CD4-positive, alpha-beta T cell treated with Interleukin-12 subunit alpha and Interleukin-12 subunit beta, for 1 hour (primary cell): ENCODE measurements at regions not wholly inside any gene's neighbourhood (a gene's known extent, or its start where the extent isn't known, plus 50 kb on each side); places are given as distances from the start of the nearest gene placed in this dataset.

ENCODE experiments used
- DNase-seq: peaks from one replicate; pipeline ENCODE4 v3.0.0-alpha.2; 2020

DNA sequence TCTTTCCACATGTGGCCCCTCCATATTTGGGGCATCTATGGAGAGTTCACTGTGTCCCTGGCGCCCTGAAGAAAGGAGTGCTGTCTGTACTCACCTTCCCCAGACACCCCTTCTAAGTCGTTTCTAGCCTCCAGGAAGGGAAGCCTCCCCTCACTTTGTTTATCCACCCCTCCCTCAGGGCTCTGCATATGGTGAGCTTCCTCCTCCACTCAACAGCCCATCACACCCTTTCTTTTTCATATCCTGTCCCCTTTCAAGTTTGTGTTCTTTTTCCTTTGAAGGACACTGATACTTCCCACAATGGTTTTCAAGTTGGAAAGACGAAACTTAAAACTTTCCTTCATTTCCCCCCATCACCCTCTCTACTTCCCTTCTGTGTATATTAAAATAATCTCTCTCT, 291.4 kb upstream of the POU3F3 start:
- no peak for DNase-seq

DNA sequence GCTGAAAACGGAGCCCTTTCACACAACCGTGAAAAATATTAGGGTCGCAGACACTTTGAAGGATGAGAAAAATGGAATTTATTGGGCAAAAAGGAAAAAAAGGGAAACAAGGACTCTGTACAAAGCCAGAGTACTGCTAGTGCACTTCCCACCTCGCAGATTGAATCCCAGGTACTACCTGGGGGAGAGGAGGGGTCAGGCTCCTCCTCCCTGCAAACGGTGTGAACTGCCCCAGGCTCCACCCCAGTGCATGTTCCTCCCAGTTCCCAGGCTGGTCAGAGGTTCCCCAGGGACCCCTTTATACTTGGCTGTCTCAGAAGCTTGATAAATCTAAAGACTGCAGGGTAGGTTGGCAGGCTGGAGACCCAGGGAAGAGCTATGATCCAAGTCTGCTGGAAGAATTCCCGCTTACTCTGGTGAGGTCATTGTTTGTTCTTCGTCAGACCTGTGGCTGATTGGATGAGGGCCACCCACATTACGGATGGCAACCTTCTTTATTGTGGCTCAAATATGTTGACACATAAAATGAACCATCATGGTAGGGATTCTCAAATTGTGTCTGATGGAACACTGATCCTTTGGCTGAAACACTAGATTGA, 290.4 kb upstream of the POU3F3 start:
- DNase-seq = no peak

- DNase-seq = no peak
Observed at GRCh38 chr2:104568247-104568646, 285.7 kb upstream of the POU3F3 start.

- no peak for DNase-seq
Observed at GRCh38 chr2:104570259-104570658, 283.7 kb upstream of the POU3F3 start.

DNA sequence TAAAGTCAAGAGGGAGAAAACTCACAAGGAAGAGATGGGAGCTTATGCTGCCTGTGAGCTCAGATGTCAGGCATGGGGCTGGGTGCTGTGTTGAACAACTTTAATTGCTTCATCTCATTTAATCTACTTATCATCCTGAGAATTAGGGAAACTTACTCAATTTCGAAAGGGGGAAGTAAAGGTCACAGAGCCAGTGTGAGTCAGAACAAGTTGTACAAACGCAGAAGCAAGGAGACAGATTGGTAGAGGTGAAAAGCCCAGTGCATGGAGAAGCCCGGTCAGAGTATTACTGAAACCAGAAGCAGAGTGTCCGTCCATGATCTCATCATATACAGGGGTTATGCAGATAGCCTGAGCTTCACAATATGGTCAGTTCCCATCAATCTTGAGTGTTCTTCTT, 281.1 kb upstream of the POU3F3 start:
- peak; percentile 5 for DNase-seq

DNA sequence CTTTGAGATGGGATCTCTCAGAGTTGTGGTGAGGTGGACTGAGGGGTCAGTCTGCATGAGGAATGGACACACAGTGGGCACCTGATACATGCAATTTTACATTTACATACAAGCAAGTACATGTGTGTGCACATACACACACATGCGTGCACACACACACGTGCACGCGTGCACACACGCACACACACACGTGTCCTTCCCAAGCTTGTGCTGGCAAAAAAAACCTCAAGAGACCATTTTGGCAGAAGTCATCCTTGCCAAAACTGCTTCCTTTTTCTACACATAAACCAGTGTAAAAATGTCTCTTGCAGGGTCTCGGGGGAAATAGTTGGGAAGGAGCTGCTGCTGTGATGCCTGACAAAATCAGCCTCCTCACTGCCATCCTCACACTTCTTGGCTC, 279.5 kb upstream of the POU3F3 start:
- no peak for DNase-seq

- DNase-seq = no peak
Observed at GRCh38 chr2:104577143-104577542, 276.8 kb upstream of the POU3F3 start.

GRCh38 chr2:104582471-104582870, 271.4 kb upstream of the POU3F3 start:
- no peak for DNase-seq

DNA sequence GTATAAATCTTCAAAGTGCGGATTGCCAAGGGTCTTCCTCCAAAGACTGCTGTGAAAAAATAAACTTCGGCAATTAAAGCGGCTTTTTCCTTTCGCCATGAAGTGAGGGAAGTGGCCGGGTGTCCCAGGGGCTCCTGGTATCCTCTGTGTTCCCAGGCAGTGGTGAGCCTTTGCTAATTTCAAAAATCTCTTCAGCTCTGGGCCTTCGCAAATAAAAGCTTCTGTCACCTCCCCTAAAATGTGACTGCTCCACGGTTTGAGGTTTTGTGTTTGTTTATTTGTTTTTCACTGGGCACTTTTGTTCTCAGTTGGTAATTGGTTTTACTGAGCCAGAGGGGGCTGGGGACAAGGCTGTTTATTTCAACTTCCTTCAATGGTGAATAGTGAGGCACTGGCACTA, 270.1 kb upstream of the POU3F3 start:
- DNase-seq = no peak

DNA sequence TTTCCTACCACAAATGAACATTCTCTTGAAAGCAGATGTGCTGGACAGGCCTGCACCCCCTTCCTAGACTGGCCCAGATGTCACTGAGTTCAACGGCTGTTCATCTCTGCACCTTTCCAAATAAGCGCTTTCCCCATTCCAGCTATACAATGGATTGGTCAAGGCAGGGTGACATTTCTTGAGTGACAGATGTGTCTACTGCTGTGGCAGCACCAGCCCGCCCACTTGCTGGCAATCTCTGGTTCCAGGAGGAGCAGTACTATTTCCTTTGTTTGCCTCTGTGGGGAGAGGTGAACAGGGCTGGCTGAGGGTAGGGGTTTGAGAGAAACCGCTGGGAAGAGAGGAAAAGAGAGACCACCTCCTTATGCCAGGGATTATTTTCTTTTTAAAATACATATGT, 269.5 kb upstream of the POU3F3 start:
- no peak for DNase-seq

DNA sequence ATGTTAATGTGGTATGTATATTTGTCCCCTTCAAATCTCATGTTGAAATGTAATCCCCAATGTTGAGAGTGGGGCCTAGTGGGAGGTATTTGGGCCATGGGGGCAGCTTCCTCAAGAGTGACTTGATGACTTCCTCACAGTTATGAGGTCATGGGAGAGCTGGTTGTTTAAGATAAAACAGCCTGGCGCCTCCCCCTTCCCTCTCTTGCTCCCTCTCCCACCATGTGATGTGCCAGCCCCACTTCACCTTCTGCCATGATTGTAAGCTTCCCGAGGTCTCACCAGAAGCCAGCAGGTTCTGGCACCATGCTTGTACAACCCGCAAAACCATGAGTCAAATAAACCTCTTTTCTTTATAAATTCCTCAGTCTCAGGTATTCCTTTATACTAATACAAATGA, 258.3 kb upstream of the POU3F3 start:
- no peak for DNase-seq

DNA sequence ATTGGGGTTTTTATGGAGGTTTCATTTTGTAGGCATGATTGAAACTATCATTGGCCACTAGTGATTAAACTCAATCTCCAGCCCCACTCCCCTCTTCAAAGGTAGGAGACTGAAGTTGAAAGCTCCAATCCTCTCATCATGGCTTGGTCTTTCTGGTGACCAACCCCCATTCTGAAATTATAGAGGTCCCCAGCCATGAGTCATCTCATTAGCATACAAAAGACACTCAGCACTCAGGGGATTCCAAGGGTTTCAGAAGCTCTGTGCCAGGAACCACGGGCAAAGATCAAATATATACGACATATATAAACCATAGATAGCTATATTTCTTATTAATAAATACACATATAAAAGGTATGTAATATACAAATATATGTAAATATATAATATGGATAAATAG, 256.0 kb upstream of the POU3F3 start:
- DNase-seq = no peak

DNA sequence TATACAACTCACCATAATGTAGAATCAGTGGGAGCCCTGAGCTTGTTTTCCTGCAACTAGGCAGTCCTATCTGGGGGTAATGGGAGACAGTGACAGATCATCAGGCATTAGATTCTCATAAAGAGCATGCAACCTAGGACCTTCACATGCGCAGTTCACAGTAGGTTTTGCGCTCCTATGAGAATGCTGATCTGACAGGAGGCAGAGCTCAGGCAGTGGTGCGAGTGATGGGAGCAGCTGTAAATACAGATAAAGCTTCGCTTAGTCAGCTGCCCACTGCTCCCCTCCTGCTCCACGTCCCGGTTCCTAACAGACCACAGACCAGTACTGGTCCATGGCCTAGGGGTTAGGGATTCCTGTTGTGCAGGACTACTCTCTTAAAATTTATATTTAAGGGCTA, 255.3 kb upstream of the POU3F3 start:
- DNase-seq = no peak

- no peak for DNase-seq
Observed at GRCh38 chr2:104599787-104600510, 254.0 kb upstream of the POU3F3 start.

DNA sequence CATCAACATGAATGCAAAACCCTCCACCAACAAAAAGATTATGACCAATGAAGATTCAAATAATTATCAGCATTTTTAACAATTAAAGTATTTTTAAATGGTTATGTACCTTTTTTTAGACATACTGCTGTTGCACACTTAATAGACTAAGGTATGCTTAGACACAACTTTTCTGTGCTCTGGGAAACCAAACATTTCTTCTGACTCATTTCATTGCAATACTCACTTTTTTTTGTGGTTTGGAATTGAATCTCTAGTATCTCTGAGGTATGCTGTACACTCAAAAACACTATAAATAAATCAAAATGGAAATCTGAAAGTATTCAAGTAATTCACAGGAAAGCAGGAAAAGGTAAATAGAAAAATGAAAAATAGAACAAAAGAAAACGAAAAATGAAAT, 247.9 kb upstream of the POU3F3 start:
- no peak for DNase-seq

- no peak for DNase-seq
Observed at GRCh38 chr2:104616856-104617255, 237.1 kb upstream of the POU3F3 start.

DNA sequence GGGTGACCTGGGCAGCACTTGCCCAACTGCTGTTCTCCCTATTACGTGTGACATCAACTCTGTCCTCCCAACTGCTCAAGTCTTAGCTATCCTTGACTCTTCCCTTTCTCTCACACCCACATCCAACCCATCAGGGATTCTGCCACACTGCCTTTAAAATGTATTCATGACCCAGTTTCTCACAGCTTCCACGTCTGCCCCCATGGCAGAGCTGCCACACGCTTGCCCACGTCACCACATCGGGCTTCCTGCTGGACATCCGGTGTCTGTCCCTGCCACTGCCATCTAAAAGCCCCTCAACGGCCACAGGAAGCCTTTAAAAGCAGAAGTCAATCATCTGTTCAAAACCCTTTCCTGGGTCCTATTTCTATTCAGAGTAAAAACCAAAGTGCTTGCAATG, 233.1 kb upstream of the POU3F3 start:
- DNase-seq = no peak

GRCh38 chr2:104635608-104636007, 218.3 kb upstream of the POU3F3 start:
- no peak for DNase-seq

GRCh38 chr2:104638190-104638858, 215.6 kb upstream of the POU3F3 start:
- DNase-seq = no peak

GRCh38 chr2:104638859-104639202, 215.1 kb upstream of the POU3F3 start:
- DNase-seq = no peak

- DNase-seq = no peak
Observed at GRCh38 chr2:104641786-104642185, 212.1 kb upstream of the POU3F3 start.

DNA sequence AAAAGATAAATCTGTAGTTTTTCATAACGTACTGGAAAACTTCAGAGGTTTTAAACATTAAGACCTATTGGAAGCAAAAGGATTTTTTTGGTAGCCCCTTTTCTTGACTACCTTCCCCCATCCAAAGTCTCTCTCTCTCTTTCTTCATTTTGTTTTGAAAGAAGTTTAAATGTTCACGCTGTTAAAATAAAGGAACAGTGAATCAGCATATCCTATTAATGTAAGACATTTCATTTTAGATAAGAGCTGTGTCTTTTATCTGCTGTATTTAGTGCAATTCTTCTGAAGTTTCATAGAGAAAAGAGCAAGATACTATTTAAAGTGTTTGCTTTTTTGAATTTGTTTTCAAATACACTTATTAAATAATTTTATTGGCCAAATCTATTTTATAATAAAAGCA, 205.5 kb upstream of the POU3F3 start:
- no peak for DNase-seq

- DNase-seq = no peak
Observed at GRCh38 chr2:104649866-104650265, 204.0 kb upstream of the POU3F3 start.

DNA sequence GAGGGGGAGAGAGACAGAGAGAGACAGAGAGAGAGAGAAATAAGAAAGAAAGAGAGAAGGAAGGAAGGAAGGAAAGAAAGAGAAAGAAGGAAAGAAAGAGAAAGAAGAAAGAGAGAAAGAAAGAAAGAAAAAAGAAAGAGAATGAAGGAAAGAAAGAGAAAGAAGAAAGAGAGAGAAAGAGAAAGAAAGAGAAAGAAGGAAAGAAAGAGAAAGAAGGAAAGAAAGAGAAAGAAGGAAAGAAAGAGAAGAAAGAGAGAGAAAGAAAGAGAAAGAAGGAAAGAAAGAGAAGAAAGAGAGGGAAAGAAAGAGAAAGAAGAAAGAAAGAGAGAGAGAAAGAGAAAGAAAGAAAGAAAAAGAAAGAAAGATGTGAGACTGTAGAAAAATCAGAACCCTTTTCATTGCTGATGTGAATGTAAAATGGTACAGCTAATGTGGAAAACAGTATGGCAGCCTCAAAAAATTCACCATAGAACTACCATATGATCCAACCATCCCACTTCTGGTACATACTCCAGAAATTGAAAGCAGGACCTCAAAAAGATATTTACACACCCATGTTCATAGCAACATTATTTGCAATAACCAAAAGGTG, 203.4 kb upstream of the POU3F3 start:
- DNase-seq = no peak
